CD1c-positive myeloid dendritic cell (primary cell): ENCODE measurements at regions not wholly inside any gene's neighbourhood (a gene's known extent, or its start where the extent isn't known, plus 50 kb on each side); places are given as distances from the start of the nearest gene placed in this dataset.
"Not testable (repeated sequence)": the region's sequence is repeated elsewhere in the genome, so short reads cannot be mapped to it uniquely, and the experiment has no call there.

ENCODE experiments used
- DNase-seq: peaks from one replicate; pipeline ENCODE4 v3.0.0-alpha.2; 2016; ENCODE audit errors: extremely low spot score

DNA sequence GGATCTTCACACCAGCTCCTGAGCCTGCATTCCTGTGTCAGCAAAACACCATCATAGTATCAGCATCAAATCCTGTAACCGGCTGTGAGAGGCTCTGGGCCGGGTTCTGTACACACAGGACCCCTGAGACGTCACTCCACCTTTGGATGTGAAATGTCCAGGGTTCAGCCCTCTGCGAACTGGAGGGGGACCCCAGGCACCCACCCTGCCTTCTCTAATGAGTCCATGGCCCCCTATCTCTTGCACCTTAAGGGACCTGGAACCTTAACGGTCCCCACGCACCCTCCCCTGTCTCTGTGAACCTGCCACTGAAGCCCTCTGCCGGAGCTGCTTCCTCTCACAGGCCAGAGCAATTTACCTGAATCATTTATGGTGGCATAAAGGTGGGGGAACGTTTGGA lies 257.8 kb downstream of the NPHP4 start:
- DNase-seq: no peak

DNA sequence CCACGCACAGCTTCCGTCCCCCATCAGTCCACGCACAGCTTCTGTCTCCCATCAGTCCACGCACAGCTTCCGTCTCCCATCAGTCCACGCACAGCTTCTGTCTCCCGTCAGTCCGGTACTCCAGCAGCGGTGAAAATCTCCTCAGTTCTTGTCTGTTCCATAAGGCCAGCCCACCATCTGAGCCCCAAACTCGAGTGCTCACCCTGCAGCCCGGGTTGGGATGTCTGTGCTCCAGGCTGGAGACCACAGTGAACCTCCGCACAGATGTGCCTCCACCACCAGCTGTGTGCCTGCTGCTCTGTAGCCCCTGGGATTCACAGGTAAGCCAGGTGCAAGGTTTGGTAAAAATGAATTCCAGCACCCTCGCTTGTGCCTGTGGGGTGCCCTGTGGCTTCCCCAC lies 258.6 kb downstream of the NPHP4 start:
- DNase-seq: no peak

DNA sequence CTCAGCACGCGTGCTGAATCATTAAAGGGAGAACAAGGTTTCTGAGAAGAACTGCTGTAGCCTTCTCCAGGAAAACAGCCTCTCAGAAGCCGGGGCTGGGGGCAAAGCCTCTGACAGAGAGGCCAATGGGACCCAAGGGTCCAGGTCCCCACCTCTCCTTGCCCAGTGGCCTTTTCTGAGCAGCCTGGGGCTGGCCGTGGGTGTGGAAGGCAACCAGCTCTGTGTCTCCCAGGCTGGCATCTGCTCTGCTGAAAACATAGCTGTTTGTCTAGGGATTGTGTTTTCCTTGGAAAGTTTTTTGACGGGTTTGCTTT lies 261.2 kb downstream of the NPHP4 start:
- no peak for DNase-seq

DNA sequence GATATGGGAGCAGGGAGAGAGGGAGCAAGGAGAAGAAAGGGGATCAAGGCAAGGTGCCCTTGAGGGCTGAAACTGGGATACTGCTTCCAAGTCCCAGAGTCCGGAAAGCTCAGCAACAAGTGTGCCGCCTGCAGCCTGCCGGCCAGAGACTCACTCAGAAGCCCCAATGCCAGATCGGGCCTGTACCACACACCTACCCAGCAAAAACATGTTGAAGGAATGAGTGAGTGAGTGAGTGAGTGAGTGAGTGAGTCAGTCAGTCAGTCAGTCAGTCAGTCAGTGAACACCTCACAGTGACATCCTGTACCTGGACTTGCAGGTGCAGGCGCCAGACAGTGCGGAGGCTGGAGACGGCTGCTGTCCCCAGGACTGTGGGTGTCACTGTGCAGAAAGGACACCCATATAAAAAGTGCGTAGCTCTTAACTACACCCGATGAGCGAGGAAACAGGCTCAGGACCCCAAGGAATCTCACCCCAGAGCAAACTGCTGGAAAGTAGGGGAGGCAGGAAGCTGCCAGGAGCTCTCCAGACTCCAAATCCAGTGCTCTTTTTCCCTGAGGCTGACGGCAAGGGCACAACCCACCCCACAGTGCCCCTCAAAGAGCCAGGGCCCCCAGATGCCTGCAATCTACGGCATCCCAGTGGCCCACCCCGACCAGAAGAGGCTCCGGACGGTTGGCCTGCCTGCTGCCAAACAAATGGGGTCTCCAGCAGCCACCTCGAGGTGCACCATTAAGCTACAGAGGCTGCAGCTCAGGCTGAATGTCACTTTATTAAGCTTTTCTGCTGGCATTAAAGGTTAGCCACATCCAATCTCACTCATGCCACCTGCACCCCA lies 261.7 kb downstream of the NPHP4 start:
- DNase-seq: no peak

DNA sequence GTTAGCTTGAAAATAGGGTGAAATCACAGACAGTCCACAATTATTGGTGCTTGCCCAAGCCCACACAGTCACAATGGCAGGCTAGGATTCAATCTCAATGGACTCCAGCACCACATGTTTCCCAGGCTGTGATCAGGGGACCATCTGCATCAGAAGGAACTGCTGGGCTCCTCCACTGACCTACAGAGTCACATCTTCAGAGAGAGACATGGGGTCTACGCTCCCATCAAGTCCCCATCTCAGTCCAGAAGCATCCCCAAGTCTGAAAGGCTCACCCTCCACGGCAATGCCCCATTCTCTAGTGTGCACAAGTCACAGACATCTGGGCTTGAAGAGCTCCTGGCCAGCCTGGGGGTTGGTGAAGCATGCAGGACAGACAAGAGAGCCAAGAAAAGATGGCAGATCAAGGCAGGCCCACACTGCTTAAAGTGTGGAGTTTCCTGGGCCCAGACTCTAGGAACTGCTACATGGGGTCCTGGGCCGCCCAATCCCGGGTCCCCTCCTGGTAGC lies 262.5 kb downstream of the NPHP4 start:
- DNase-seq: no peak

DNA sequence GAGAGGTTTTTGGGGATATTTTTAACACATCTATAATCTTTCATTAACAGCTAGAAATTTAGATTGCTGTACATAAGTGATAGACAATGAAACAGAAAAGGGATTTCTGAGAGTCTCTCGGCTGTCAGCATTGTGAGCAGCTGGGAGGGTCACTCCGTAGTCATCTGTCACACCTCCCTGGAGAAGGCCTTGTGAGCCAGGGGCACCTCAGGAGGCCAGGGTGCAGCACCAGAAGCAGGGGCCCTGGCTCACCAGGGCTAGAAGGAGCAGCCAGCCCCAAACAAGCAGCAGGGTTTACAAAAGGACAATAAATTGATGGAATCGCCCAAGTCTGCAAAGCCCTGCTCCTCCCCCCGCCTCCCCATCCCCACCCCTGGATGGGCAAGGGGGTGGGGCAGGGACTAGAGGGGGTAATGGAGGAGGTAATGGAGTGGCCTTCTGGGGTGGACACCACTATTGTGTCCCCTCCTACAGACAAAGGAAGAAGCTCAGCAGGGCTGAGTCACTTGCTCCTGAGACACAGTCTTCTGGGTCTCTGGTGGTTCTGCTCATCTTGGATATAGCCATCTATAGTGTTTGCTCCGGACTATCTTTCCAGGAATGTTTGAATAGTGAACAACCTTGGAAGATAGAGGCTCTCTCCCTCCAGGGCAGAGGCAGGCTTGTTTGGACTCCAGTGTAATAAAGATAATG lies 263.4 kb downstream of the NPHP4 start:
- no peak for DNase-seq

DNA sequence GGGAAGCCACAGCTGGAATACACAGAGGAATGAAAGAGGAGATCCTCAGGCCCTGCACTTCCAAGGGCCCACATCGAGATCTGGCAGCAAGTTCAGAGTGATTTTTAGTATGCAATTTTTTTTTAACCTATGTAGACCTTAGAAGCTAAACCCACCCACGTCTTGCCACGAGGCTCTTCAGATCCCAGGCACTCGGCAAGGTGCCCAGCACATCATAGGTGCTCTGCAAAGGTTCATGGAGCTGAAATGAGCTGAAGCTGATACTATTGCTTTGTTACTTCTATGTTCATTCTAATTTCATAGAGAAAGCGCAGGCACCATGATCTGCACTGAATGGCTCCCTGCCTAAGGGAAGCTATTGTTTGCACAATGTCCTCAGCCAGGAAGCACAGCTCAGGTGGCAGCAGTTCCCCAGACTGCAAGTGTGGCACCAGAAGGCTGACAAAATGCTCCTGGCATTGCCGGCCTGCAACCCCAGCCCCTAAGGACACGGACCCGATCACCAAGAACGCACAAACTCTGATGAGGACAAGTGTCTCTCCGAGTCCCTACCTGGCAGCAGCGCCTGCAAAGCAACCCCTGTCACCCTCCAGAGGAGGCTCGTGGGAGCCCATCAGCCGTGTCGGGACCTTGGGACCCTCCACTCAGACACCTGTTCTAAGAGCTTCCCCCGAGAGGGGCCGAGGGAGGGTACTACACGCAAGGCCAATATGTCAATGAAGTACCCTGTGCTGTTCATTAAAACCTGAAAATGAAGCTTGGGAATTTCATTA lies 264.2 kb downstream of the NPHP4 start:
- no peak for DNase-seq

DNA sequence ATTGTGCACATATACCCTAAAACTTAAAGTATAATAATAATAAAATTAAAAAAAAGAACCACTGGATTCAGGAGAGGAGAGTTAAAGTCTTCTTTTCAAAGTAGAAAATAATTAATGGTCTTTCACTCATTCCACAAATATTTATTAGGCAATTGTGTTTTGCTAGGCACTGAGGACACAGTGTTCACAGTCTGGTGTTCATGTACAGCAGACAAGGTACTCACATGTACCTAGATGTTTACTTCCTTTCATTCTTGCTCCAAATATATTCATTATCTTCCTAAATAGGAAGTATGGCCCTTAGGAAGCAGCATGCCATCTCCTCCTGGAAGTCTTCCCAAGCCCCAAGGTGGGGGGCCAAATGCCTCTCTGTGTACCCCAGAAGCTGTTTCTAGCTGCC lies 265.0 kb downstream of the NPHP4 start:
- DNase-seq: no peak

DNA sequence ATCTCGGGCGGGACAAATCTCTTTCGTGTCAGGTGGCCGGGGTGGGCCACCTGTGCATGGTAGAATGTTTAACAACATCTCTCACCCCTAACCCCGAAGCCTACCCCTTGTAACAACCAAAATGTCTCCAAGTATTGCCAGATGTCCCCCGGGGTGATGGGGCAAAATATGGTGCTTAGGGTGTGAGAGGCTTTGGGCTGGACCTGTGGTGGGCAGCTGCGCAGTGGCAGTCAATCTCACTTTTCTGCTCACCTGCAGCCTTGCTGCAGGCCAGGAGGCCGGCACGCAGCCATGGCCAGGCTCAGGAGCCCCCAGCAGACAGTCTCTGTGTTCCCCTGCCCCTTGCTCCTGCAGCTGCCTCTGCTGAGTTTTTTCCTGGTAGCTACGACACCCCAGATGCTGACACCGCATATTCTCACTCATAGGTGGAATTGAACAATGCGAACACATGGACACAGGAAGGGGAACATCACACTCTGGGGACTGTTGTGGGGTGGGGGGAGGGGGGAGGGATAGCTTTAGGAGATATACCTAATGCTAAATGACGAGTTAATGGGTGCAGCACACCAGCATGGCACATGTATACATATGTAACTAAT lies 265.5 kb downstream of the NPHP4 start:
- not testable (repeated sequence) for DNase-seq

DNA sequence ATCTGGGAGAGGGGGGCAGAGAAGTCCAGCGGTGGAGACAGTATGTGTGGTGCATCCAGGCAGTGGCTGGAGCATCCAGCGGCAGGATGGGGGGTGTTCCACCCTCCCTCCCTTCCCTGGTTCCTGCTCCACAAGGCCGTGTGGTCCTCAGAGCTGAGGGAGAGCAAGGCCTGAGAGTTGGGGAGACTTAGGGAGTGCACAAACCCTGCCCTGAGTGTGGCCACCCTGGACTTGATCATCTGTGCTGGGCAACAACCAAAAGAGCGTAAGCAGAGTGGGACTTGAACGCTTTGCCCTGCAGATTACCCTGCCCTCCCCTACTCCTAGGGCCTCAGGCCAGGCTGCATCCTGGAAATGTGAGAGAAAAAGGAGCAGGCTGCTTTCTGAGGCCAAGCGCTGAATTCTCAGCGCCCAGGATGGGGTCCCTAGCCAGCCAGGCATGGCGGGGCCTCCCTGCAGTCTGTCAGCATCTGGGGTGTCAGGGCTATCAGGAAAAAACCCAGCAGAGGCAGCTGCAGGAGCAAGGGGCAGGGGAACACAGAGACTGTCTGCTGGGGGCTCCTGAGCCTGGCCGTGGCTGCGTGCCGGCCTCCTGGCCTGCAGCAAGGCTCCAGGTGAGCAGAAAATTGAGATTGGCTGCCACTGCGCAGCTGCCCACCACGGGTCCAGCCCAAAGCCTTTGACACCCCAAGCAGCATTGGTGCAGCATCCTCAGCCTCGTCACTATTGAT lies 266.2 kb downstream of the NPHP4 start:
- DNase-seq: no peak

DNA sequence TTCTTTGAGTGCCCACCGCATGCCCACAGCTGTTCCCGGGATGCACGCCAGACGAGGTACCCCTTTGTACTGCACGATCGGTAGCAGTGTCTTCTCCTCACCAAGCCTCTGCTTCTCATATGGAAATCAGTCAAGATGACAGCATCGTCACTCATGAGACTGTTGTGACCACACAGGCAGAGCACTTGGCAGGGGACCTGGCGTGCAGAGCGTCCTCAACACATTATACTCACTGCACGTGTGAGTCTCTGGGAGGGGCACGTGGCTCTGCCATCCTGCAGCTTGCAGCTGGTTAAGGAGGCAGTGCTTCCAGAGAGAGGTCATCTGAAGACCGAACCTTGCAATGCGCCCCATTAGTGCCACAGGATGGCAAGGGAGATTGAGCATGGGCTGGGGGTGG lies 266.8 kb downstream of the NPHP4 start:
- DNase-seq: no peak

DNA sequence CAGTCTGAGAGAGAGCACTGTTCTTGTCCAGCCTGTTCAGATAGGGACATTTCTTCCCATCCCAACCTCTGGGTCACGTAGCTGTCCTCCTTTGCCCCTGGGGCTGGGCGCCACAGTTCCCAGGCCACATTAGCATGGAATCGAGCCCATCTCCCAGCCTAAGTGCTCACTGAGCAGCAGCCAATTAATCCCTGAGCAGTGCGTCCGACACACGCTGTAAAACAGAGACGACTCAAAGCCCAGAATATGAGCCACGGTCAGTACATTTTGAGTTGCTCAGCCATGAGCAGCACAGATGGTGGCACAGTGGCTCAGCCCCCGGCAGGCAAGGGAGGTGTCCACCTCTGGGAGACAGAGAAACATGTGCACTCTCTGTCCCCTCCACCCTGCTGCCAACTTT lies 267.4 kb downstream of the NPHP4 start:
- DNase-seq: no peak

DNA sequence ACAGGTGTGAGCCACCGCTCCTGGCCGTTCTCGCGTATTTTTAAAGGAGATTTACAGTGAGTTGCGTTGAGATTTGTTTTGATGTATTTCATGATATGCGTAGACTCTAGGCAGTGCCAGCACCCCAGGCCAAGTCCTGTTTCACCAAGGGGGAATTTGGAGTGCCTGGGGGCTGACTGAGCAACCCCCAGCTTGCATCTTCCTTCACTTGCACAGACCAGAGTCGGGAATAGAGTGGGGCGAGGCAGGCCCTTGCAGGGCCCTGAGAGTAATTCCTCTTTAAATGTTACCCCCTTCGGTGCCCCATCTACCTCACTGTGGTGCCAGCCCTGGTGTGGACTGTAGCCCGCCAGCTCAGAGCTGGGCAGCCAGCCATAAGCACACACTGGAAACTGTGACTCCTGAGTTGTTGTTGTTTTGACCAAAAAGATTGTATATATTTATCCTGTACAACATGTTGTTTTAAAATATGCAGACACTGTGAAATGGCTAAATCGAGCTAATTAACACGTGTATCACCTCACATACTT lies 269.5 kb downstream of the NPHP4 start:
- no peak for DNase-seq

DNA sequence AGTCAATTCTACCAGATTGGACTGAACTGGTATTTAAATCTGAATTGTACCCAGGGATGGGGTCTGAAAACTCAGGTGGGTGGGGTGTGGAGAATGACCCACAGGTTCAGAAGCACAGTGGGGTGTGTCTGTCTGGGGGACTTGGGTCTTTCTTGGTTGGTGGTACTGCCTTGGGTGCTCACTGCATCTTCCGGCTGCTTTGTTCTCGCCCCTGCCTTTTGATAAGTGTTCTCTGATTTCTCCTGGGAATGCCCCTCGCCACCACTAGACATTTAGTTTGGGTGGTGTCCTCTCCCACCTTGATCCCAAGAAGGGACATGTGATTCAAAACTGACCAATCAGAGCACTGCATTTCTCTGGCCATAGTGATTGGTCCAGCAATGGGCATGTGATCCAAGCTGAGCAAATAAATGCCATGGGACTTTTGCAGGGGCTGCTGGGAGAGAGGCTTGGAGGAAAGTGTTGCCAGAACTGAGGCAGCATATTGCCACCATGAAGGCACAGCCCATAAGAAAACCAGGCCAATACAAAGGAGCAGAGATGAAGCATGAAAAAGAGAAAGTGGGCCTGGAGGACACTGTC lies 270.5 kb downstream of the NPHP4 start:
- DNase-seq: no peak

DNA sequence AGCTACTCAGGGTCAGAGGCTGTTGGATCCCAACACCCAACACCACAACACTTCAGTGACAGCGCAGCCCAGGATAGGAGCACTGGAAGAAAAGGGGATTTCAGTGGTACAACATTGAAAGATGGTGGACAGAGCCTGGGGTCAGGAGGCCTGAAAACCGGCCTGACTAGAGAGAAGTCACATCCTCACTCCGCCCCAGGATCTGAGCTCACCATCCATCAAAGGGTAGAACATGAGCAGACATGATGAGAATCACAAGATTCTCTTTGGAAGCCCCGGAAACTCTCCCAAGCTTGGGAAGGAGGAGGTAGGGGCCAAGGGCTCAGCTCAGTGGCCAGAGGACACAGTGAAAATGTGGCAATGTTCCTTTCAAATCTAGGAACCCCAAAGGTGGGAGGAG lies 271.3 kb downstream of the NPHP4 start:
- DNase-seq: no peak

DNA sequence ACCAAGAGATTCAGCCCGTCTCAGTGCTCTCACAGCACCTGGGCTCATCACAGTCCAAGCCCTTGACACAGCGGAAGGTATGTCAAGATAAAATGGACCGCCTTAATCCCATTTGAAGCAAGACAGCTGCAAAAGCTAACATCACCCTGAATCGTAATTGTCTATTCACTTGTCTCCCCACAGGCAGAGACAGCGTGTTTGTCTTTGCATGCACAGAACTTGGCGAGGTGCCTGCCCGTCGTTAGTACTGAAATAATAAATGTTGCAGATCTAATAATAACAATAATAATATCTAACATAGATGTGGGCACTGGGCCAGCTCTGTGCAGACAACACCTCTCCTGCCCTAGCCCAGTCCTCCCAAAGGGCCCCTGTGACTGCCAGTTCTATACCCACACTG lies 271.7 kb downstream of the NPHP4 start:
- no peak for DNase-seq

DNA sequence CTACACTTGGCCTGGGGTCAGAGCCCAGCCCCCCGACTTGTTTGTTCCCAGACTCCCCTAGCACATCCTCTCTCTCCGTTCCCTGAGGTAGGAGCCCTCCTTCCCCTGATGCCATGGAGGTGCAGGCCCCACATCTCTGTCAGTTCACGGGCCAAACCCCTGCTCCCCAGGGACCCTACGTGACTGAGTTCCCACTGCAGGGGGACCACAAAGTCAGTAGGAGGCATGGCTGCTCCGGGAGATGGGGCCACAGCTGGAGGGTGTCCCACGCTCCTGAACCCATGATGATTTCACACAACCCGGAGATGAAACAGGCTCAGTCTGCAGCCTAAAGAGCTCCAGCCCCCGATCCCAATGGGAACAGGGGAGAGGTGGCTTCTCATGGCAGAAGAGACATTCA lies 272.2 kb downstream of the NPHP4 start:
- no peak for DNase-seq

DNA sequence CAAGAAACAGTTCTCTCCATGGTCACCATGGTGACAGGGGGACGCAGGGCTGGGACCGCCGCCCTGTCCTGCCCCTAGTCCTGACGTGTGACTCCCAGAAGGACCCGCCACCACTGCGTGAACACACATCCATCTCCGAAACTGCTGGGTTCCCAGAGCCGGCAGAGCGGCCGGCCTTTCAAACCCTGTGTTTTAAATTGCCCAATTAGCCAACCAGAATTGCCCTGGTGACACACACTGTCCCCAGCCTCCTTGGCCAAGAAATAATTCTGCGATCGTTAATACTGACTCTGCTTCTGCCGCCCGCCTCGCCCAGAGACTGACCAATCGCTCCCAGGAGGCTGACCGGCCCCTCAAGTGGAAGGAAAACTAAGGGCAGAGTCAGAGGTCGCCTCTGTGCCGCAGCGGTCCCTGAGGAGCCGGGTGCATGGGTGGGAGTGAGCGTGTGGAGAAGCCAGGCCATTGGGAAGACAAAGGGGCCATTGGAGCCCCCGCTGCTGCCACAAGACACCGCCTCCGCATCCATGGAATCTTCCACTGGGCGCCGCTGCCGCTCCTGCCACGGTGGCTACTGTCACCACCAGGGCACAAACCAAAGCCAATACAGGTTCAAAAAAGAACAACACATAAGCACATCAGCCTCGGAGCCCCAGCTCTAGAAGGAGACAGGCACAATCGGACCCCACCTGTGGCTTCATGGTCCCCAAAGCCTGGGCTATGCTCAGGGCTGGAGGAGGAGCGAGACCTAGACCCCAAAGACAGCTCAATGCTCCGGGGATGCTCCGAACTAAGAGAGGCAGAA lies 273.2 kb downstream of the NPHP4 start:
- DNase-seq: no peak

DNA sequence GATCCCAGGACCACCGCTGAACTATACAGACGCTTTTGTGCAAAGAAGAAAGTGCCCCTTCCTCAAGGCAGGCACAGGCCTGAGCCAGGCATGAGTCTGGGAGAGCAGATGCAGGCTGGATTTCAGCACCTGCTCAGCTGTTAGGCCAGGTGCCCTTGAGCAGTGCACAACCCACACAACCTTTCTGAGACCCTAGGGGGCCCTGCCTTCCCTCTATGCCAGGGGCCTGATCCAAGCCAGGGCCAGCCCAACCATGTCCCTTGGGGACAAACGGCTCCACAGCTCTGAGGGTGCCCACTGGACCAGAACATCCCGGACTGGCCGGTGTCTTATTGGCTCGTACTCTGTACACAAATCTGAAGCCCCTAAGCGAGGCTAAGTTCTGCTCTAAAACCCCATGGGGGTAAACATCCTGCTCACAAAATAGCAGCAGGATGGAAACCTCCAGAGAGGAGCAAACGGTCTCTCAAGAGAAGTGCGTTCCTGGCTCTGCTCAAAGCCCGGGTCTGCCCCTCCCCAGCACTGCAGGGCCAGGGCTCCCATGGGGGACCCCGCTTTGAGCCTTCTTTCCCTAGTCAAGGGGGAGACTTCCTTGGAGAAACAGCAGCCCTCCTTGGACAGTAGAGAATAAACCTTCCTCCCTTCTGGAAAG lies 275.1 kb downstream of the NPHP4 start:
- no peak for DNase-seq

DNA sequence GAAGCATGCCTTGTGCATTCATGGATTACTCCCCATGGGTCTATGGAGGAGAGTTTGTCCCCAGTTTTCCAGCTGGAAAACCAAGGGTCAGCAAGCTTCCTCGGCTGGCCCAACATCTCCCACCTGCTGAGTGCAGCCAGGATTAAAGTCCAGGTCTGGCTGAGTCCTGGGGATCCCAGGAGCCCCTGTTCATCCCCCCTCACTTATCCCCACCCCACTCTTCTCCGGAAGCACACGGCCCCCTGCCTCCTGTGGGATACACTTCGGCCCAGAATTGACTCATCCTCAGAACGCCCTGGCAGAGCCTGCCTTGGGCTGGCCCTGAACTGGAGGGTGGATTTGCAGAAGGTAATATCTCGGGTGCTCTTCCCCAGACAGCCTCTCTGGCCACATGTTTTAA lies 276.1 kb downstream of the NPHP4 start:
- no peak for DNase-seq
